ENCODE measurements at regions not wholly inside any gene's neighbourhood (a gene's known extent, or its start where the extent isn't known, plus 50 kb on each side); places are given as distances from the start of the nearest gene placed in this dataset.
A peak's percentile ranks its signal among the peaks of the same experiment; 100 is the strongest.

DNA sequence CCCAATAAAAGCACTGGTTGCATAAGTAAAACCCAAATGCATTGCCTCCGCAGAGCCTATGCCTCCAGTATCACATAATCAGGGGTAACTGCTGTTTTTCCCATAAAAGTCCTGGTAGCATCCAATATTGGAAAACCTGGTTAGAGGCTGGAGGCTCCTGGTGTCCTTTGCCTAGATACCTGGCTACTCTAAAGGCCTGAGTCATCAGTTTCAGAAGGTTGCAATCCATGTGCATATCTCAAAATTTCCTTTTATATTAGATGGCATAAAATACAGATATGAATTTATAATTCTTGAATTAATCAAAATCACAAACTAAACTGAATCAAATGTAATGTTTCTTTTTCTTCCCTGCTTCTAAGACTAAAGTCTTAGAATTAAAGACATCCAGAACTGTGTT, 164.2 kb upstream of the DCN start:
- DNase-seq (ENCODE audit: low read depth) = no peak
- TF ChIP-seq, protein P1, sequence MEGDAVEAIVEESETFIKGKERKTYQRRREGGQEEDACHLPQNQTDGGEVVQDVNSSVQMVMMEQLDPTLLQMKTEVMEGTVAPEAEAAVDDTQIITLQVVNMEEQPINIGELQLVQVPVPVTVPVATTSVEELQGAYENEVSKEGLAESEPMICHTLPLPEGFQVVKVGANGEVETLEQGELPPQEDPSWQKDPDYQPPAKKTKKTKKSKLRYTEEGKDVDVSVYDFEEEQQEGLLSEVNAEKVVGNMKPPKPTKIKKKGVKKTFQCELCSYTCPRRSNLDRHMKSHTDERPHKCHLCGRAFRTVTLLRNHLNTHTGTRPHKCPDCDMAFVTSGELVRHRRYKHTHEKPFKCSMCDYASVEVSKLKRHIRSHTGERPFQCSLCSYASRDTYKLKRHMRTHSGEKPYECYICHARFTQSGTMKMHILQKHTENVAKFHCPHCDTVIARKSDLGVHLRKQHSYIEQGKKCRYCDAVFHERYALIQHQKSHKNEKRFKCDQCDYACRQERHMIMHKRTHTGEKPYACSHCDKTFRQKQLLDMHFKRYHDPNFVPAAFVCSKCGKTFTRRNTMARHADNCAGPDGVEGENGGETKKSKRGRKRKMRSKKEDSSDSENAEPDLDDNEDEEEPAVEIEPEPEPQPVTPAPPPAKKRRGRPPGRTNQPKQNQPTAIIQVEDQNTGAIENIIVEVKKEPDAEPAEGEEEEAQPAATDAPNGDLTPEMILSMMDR (IDR thresholded peaks at IDR 0.05; ENCODE audit: control insufficient read depth, extremely low read depth, insufficient read depth) = no peak
- H3K4me3 ChIP-seq (ENCODE audit: low read depth, low read length) = no peak overlapping the region

DNA sequence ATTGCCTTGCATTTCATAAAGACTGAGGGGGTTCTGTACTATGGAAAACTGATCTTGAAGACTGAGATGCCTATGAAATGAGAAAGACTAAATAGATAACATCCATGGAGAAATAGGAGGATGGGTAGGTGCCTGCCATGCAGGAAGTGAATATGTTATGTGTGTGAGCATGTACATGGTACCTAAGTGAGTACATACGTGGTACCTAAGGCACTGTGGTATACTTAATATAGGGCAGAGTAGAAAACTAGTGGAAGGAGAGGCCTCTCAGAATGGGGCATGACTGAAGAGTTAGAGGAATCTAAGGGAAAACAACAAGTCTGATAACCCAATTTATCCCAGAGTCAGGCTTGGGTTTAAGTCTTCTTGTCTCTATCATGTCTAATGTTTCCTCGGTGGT, 161.8 kb upstream of the DCN start:
- TF ChIP-seq, protein P1 (IDR thresholded peaks at IDR 0.05; ENCODE audit: control insufficient read depth, extremely low read depth, insufficient read depth) = no peak

DNA sequence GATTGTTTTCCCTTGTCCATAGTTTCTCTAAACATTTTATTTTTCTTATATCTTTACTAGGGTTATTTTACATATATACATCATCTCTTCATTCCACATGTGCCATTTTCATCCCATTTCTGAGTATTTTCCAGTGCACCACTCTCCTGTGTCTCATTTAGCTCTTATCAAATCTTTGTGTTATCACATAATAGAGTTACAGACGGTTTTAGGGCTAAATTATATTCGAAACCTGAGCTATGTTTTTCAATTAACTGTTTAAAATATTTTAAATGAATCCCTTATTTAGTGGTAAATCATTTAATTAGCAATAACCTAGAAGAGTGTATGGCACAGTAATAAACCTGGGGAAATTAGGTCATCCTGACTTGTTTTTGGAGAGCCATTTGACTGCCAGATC, 160.4 kb upstream of the DCN start:
- DNase-seq (ENCODE audit: low read depth) = no peak
- no peak overlapping the region for H3K4me3 ChIP-seq (ENCODE audit: low read depth, low read length)
- TF ChIP-seq, protein P1 (IDR thresholded peaks at IDR 0.05; ENCODE audit: control insufficient read depth, extremely low read depth, insufficient read depth) = no peak

More for the DNA sequence above, 161.8 kb upstream of the DCN start:
- no peak for DNase-seq (ENCODE audit: low read depth)
- H3K4me3 ChIP-seq (ENCODE audit: low read depth, low read length) = no peak overlapping the region

DNA sequence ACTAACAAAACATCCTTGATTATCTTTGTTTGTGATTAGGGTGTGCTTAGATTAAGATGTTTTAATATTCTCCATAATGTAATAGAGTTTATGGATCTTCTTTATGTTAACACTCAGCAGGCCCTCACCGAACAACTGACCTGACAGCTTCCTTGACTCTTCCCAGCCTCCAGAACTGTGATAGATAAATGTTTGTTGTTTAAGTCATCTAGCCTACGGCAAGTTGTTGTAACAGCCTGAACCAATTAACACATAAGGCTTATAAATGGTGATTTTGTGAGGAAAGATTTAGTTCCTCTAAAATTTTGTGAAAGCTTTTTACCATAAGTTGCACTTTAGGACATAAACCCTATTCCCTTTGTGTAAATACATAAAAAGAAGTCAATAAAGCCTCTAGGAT, 156.5 kb upstream of the DCN start:
- TF ChIP-seq, protein P1 (IDR thresholded peaks at IDR 0.05; ENCODE audit: control insufficient read depth, extremely low read depth, insufficient read depth) = no peak
- H3K4me3 ChIP-seq (ENCODE audit: low read depth, low read length) = no peak overlapping the region
- no peak for DNase-seq (ENCODE audit: low read depth)

DNA sequence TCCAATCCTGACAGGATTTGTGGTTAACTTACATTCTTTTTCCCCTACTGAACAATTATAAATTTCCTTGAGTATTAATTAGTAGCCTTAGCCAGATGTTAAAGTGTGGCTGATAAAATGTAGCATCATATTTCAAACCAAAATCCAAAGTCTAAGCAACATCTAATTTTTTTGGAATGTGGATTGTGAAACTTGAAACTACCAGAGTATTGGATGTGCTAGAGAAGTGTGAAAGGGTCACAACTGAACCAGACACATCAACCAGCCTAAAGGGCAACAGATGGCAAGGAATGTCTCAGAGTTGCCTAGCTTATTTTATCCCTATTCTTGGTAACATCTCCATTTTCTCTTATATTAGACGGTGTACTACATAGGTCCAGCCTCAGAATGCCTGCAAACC, 153.1 kb upstream of the DCN start:
- TF ChIP-seq, protein P1 (IDR thresholded peaks at IDR 0.05; ENCODE audit: control insufficient read depth, extremely low read depth, insufficient read depth) = no peak
- H3K4me3 ChIP-seq (ENCODE audit: low read depth, low read length) = no peak overlapping the region
- no peak for DNase-seq (ENCODE audit: low read depth)

DNA sequence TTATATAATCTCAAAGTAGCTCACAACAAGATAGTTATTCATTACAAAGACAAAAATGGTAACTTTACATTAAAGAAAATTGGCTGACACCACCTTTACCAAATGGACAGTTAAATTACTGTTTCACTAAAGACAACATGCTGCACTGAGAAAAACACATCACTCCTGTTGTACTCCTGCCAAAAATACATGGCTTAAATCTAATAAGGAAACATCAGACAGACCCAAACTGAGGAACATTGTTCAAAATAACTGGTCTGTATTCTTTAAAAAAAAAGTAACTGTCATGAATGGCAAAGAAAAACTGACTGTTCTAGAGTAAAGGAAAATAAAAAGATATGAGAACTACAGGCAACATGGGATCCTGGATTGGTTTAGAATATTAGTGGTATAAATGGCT, 151.3 kb upstream of the DCN start:
- H3K4me3 ChIP-seq (ENCODE audit: low read depth, low read length) = no peak overlapping the region
- TF ChIP-seq, protein P1 (IDR thresholded peaks at IDR 0.05; ENCODE audit: control insufficient read depth, extremely low read depth, insufficient read depth) = no peak
- no peak for DNase-seq (ENCODE audit: low read depth)

DNA sequence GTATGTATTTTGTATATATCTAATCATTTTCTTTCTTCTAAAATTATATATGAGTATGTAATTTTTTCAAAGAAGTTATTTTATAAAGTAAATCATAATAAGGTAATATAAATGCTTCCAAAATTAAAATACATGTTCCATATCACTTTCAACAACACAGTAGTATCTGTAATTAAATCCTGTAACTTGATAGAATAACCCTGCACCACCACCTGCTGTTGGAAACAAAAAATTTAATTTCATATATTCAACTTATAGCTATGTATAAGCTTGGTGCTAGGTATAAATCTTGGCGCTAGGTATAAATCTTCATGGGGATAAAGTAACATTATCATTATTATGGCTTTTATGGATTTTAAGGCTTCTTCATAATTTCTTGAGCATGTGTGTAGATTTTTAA, 149.7 kb upstream of the DCN start:
- TF ChIP-seq, protein P1 (IDR thresholded peaks at IDR 0.05; ENCODE audit: control insufficient read depth, extremely low read depth, insufficient read depth) = peak; percentile 42
- no peak overlapping the region for H3K4me3 ChIP-seq (ENCODE audit: low read depth, low read length)
- no peak for DNase-seq (ENCODE audit: low read depth)
